Liver (tissue), 8 donors: ENCODE measurements at regions not wholly inside any gene's neighbourhood (a gene's known extent, or its start where the extent isn't known, plus 50 kb on each side); places are given as distances from the start of the nearest gene placed in this dataset.

Experiments
- DNase-seq: peaks from one replicate; pipeline ENCODE4 v3.0.0-alpha.2; 2017; ENCODE audit warnings: low spot score
- H3K27ac ChIP-seq, 2 donors: one replicate each; pipeline ENCODE4 v1.7.0; 2013; ENCODE audit warnings: inconsistent platforms in 2 of 2, low read length in 2 of 2, control low read depth in 1 of 2, low read depth in 1 of 2, mild to moderate bottlenecking in 1 of 2
- H3K27me3 ChIP-seq, 4 donors: one replicate each; pipeline versions ENCODE4 v1.6.1 to v1.7.0; 2013; ENCODE audit warnings: low read length in 3 of 4, inconsistent platforms in 1 of 4, mild to moderate bottlenecking in 1 of 4, moderate library complexity in 1 of 4; ENCODE audit not compliant: control insufficient read depth in 4 of 4, insufficient read depth in 4 of 4
- H3K36me3 ChIP-seq, 4 donors: one replicate each; pipeline versions ENCODE4 v1.6.1 to v1.7.0; 2013; ENCODE audit warnings: low read length in 3 of 4, mild to moderate bottlenecking in 3 of 4, low read depth in 1 of 4, moderate library complexity in 1 of 4; ENCODE audit not compliant: control insufficient read depth in 4 of 4, insufficient read depth in 3 of 4
- H3K4me1 ChIP-seq, 4 donors: one replicate each; pipeline versions ENCODE4 v1.6.1 to v1.7.0; 2013; ENCODE audit warnings: low read length in 3 of 4, mild to moderate bottlenecking in 3 of 4, moderate library complexity in 1 of 4; ENCODE audit not compliant: control insufficient read depth in 4 of 4, insufficient read depth in 4 of 4
- H3K4me3 ChIP-seq, 3 donors: one replicate each; pipeline versions ENCODE4 v1.6.1 to v1.7.0; 2013; ENCODE audit warnings: low read length in 3 of 3, control low read depth in 1 of 3, low read depth in 1 of 3, mild to moderate bottlenecking in 1 of 3
- H3K9ac ChIP-seq, 2 donors: one replicate each; pipeline ENCODE4 v1.7.0; 2013; ENCODE audit warnings: low read length in 2 of 2, mild to moderate bottlenecking in 2 of 2, moderate library complexity in 2 of 2, control low read depth in 1 of 2, low read depth in 1 of 2
- H3K9me3 ChIP-seq, 4 donors: one replicate each; pipeline versions ENCODE4 v1.6.1 to v1.7.0; 2013; ENCODE audit warnings: low read length in 3 of 4; ENCODE audit not compliant: control insufficient read depth in 4 of 4
- EGR1 ChIP-seq, 2 donors: IDR thresholded peaks; 2 replicates each; pipeline ENCODE4 v1.6.1; 2016 to 2018; ENCODE audit warnings: antibody characterized with exemption in 2 of 2, low read depth in 2 of 2
- FOXA1 ChIP-seq: IDR thresholded peaks from 2 replicates; pipeline ENCODE4 v1.6.1; 2016; ENCODE audit warnings: antibody characterized with exemption
- FOXA2 ChIP-seq: IDR thresholded peaks from 2 replicates; pipeline ENCODE4 v1.6.1; 2016; ENCODE audit warnings: antibody characterized with exemption
- GABPA ChIP-seq, 2 donors: IDR thresholded peaks in 1 of 2; conservative IDR thresholded peaks in 1 of 2; 2 replicates each; pipeline ENCODE4 v1.6.1; 2016; ENCODE audit warnings: antibody characterized with exemption in 2 of 2, mild to moderate bottlenecking in 1 of 2, moderate library complexity in 1 of 2
- HNF4A ChIP-seq, 2 donors: conservative IDR thresholded peaks; 2 replicates each; pipeline ENCODE4 v1.6.1; 2016; ENCODE audit warnings: antibody characterized with exemption in 2 of 2, mild to moderate bottlenecking in 2 of 2
- HNF4G ChIP-seq: IDR thresholded peaks from 2 replicates; pipeline ENCODE4 v1.6.1; 2016; ENCODE audit warnings: antibody characterized with exemption
- JUND ChIP-seq, 2 donors: IDR thresholded peaks; 2 replicates each; pipeline ENCODE4 v1.6.1; 2016; ENCODE audit warnings: antibody characterized with exemption in 2 of 2
- NR2F2 ChIP-seq: IDR thresholded peaks from 2 replicates; pipeline ENCODE4 v1.6.1; 2016; ENCODE audit warnings: antibody characterized with exemption
- RAD21 ChIP-seq, 2 donors: IDR thresholded peaks; 2 replicates each; pipeline ENCODE4 v1.6.1; 2016; ENCODE audit warnings: antibody characterized with exemption in 2 of 2, mild to moderate bottlenecking in 2 of 2
- RXRA ChIP-seq, 2 donors: IDR thresholded peaks; 2 replicates each; pipeline ENCODE4 v1.6.1; 2017 to 2018; ENCODE audit warnings: antibody characterized with exemption in 2 of 2, mild to moderate bottlenecking in 1 of 2
- SP1 ChIP-seq: IDR thresholded peaks from 2 replicates; pipeline ENCODE4 v1.6.1; 2018; ENCODE audit warnings: antibody characterized with exemption, mild to moderate bottlenecking
- TAF1 ChIP-seq: conservative IDR thresholded peaks from 2 replicates; pipeline ENCODE4 v1.6.1; 2016; ENCODE audit warnings: antibody characterized with exemption, mild to moderate bottlenecking
- YY1 ChIP-seq: IDR thresholded peaks from 2 replicates; pipeline ENCODE4 v1.6.1; 2016; ENCODE audit warnings: antibody characterized with exemption, mild to moderate bottlenecking
- WGBS: extraction: QIAGEN DNeasy Blood & Tissue Kit; methylation state at CpG from one replicate; pipeline ENCODE4 v1.1.7; 2013; 5-methylcytosine and 5-hydroxymethylcytosine counted together
- TF ChIP-seq, protein P1 (sequence below): fragments of 150-350 bp; IDR thresholded peaks from 2 replicates; pipeline ENCODE4 v1.5.1; 2017; ENCODE audit warnings: improper control_type of control experiment, low read depth, low read length; ENCODE audit not compliant: missing input control
- TF ChIP-seq, protein P2 (sequence below): IDR thresholded peaks from 2 replicates; pipeline ENCODE4 v1.6.1; 2016; ENCODE audit warnings: antibody characterized with exemption, mild to moderate bottlenecking
- TF ChIP-seq, protein P3 (sequence below): IDR thresholded peaks from 2 replicates; pipeline ENCODE4 v1.6.1; 2016; ENCODE audit warnings: antibody characterized with exemption
- TF ChIP-seq, protein P4 (sequence below): IDR thresholded peaks from 2 replicates; pipeline ENCODE4 v1.6.1; 2016; ENCODE audit warnings: antibody characterized with exemption
- TF ChIP-seq, protein P5 (sequence below): IDR thresholded peaks from 2 replicates; pipeline ENCODE4 v1.6.1; 2016; ENCODE audit warnings: antibody characterized with exemption
- donor health status: healthy.
- donor health status: healthy.
- donor health status: healthy.
- donor health status: healthy.
- donor health status: healthy.

DNA sequence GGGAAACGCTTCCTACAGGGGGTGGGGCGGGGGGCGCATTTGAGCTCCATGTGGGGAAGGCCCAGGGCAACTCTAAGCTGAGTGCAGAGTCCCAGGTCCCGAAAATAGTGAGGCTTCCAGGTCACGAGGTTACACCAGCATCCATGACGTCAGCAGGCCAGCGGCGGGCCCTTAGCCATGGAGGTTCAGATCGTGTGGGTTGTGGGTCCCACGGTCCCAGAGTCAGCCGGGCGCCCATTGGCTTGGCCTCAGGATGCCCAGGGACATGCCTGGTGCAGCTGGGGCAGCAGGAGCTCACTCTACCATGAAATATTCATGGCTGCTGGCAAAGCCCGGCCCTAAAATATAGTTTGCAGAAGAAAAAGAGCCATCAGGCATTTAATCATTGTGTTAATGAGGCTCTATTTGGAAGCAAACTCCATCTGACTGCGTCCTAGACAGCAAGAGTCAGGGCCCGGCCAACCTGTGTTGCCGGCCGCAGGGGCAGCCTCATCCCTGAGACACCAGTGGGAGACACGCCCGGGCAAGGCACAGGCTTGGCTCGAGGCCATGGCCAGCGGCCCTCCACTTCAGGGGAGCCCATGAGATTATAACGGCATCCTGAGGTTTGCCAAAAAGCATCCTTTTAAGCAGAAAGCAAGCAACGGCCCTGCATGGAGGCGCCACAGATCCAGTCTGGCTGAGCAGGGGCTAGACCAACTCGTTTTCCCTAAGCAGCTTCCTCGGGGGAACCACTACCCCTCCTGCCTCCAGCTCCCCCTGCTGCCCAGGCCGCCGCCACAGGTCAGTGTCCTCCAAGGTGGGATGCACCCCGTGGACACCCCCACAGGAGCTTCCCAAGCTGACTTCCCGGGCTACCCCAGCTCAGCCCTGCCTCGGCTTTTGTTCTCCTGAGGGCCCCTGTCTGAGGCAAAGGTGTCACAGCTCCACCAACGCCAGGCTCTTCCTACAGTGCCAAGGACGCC, 108.9 kb upstream of the PPP1R26 start:
- no peaks in the 10 kb centered on the region for H3K4me1 ChIP-seq
- H3K9me3 ChIP-seq, result no peaks in the 10 kb centered on the region
- no peaks in the 10 kb centered on the region for H3K27me3 ChIP-seq
- H3K36me3 ChIP-seq, result no peaks in the 10 kb centered on the region
- H3K4me3 ChIP-seq, result no peak overlapping the region
- no peak for TF ChIP-seq JUND (IDR thresholded peaks at IDR 0.05)
- H3K9ac ChIP-seq, result no peak overlapping the region
- H3K27ac ChIP-seq, result no peak overlapping the region
- DNase-seq, result no peak
- WGBS, result 74% methylated on average over 33 of the region's 33 CpGs

DNA sequence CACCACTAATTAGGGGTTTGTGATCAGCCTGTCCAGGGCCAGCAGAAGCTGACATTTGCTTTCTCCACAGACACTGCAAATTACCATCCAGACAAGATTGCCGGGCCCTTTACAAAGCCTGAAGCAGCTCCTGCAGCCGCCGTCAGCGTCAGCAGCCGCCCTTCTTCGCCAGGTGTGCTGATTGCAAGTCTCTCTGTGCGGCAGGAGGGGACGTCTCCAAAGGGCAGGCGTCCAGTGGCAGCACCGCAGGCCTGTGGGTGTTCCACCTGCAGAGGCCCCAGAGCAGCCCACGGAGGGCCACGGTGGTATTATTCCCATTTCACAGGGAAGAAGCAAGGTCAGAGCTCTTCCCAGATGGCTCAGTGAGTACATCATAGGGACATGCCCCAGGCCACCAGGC, 108.0 kb upstream of the PPP1R26 start:
- 77% methylated on average over 12 of the region's 12 CpGs for WGBS
- H3K9me3 ChIP-seq, result no peaks in the 10 kb centered on the region

More for the DNA sequence above, 108.0 kb upstream of the PPP1R26 start:
- DNase-seq, result no peak
- Histone ChIP-seq H3K9ac (no peak overlapping the region), H3K27me3 (no peaks in the 10 kb centered on the region), H3K4me1 (no peaks in the 10 kb centered on the region), H3K27ac (no peak overlapping the region), H3K36me3 (no peaks in the 10 kb centered on the region), H3K4me3 (no peak overlapping the region)
- TF ChIP-seq, protein P1, sequence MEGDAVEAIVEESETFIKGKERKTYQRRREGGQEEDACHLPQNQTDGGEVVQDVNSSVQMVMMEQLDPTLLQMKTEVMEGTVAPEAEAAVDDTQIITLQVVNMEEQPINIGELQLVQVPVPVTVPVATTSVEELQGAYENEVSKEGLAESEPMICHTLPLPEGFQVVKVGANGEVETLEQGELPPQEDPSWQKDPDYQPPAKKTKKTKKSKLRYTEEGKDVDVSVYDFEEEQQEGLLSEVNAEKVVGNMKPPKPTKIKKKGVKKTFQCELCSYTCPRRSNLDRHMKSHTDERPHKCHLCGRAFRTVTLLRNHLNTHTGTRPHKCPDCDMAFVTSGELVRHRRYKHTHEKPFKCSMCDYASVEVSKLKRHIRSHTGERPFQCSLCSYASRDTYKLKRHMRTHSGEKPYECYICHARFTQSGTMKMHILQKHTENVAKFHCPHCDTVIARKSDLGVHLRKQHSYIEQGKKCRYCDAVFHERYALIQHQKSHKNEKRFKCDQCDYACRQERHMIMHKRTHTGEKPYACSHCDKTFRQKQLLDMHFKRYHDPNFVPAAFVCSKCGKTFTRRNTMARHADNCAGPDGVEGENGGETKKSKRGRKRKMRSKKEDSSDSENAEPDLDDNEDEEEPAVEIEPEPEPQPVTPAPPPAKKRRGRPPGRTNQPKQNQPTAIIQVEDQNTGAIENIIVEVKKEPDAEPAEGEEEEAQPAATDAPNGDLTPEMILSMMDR, result no peak
- TF ChIP-seq, protein P2, sequence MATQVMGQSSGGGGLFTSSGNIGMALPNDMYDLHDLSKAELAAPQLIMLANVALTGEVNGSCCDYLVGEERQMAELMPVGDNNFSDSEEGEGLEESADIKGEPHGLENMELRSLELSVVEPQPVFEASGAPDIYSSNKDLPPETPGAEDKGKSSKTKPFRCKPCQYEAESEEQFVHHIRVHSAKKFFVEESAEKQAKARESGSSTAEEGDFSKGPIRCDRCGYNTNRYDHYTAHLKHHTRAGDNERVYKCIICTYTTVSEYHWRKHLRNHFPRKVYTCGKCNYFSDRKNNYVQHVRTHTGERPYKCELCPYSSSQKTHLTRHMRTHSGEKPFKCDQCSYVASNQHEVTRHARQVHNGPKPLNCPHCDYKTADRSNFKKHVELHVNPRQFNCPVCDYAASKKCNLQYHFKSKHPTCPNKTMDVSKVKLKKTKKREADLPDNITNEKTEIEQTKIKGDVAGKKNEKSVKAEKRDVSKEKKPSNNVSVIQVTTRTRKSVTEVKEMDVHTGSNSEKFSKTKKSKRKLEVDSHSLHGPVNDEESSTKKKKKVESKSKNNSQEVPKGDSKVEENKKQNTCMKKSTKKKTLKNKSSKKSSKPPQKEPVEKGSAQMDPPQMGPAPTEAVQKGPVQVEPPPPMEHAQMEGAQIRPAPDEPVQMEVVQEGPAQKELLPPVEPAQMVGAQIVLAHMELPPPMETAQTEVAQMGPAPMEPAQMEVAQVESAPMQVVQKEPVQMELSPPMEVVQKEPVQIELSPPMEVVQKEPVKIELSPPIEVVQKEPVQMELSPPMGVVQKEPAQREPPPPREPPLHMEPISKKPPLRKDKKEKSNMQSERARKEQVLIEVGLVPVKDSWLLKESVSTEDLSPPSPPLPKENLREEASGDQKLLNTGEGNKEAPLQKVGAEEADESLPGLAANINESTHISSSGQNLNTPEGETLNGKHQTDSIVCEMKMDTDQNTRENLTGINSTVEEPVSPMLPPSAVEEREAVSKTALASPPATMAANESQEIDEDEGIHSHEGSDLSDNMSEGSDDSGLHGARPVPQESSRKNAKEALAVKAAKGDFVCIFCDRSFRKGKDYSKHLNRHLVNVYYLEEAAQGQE, result no peak
- no peak for TF ChIP-seq HNF4A (conservative IDR thresholded peaks at IDR 0.05)
- TF ChIP-seq, protein P3, sequence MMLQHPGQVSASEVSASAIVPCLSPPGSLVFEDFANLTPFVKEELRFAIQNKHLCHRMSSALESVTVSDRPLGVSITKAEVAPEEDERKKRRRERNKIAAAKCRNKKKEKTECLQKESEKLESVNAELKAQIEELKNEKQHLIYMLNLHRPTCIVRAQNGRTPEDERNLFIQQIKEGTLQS, result no peak
- TF ChIP-seq FOXA1, result no peak
- TF ChIP-seq, protein P4, sequence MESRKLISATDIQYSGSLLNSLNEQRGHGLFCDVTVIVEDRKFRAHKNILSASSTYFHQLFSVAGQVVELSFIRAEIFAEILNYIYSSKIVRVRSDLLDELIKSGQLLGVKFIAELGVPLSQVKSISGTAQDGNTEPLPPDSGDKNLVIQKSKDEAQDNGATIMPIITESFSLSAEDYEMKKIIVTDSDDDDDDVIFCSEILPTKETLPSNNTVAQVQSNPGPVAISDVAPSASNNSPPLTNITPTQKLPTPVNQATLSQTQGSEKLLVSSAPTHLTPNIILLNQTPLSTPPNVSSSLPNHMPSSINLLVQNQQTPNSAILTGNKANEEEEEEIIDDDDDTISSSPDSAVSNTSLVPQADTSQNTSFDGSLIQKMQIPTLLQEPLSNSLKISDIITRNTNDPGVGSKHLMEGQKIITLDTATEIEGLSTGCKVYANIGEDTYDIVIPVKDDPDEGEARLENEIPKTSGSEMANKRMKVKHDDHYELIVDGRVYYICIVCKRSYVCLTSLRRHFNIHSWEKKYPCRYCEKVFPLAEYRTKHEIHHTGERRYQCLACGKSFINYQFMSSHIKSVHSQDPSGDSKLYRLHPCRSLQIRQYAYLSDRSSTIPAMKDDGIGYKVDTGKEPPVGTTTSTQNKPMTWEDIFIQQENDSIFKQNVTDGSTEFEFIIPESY, result no peak
- TF ChIP-seq, protein P5, sequence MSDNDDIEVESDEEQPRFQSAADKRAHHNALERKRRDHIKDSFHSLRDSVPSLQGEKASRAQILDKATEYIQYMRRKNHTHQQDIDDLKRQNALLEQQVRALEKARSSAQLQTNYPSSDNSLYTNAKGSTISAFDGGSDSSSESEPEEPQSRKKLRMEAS, result no peak
- TF ChIP-seq RAD21 (IDR thresholded peaks at IDR 0.05), result no peak
- TF ChIP-seq NR2F2, result no peak
- TF ChIP-seq HNF4G, result no peak
- no peak for TF ChIP-seq JUND (IDR thresholded peaks at IDR 0.05)
- no peak for TF ChIP-seq GABPA (IDR thresholded peaks at IDR 0.05 in 1 of 2, conservative IDR thresholded peaks at IDR 0.05 in 1 of 2)
- TF ChIP-seq RXRA (IDR thresholded peaks at IDR 0.05), result no peak
- TF ChIP-seq FOXA2, result no peak
- TF ChIP-seq YY1, result no peak
- TF ChIP-seq TAF1, result no peak
- TF ChIP-seq SP1, result no peak
- TF ChIP-seq EGR1 (IDR thresholded peaks at IDR 0.05; ENCODE audit: low read depth in 2 of 2), result no peak
